ENCODE measurements at regions not wholly inside any gene's neighbourhood (a gene's known extent, or its start where the extent isn't known, plus 50 kb on each side); places are given as distances from the start of the nearest gene placed in this dataset.
"Not testable (repeated sequence)": the region's sequence is repeated elsewhere in the genome, so short reads cannot be mapped to it uniquely, and the experiment has no call there.

DNA sequence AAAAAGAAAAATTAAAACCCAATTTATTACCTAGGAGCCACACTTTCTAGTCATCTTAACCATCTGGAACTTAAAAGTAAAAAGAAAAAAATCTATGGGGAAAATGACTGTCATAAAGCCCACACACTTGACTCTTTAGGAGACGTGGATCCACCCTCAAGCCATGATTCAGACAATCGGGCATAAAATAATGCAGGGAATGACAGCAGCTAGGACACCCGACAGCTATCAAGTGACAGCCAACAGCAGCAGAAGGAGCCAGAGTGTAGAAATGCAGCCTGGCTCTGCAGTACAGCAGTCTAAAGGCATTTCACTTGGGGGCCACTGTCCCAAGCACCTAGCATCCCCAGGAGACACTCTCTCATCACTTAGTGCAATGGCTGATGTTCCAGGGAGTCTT is 226.9 kb downstream of the CAAP1 start:
- Mint-ChIP-seq H3K27me3 (ENCODE audit: low read depth) (no peaks in the 10 kb centered on the region), H3K4me1 (ENCODE audit: low read depth) (no peaks in the 10 kb centered on the region), H3K36me3 (ENCODE audit: insufficient read depth) (no peaks in the 10 kb centered on the region), H3K9me3 (no peaks in the 10 kb centered on the region), H3K4me3 (no peak overlapping the region)
- DNase-seq (no peak), ATAC-seq (no peak)

DNA sequence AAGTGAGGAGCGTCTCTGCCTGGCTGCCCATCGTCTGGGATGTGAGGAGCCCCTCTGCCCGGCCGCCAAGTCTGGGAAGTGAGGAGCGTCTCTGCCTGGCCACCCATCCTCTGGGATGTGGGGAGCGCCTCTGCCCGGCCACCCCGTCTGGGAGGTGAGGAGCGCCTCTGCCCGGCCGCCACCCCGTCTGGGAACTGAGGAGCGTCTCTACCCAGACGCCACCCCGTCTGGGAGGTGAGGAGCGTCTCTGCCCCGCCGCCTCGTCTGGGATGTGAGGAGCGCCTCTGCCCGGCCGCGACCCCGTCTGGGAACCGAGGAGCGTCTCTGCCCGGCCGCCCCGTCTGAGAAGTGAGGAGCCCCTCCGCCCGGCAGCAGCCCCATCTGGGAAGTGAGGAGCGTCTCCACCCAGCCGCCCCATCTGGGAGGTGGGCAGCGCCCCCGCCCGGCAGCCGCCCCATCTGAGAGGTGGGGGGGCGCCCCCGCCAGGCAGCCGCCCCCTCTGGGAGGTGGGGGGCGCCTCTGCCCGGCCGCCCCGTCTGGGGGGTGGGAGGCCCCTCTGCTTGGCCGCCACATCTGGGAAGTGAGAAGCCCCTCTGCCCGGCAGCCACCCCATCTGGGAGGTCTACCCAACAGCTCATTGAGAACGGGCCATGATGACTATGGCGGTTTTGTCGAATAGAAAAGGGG is 228.4 kb downstream of the CAAP1 start:
- ATAC-seq, result not testable (repeated sequence)

DNA sequence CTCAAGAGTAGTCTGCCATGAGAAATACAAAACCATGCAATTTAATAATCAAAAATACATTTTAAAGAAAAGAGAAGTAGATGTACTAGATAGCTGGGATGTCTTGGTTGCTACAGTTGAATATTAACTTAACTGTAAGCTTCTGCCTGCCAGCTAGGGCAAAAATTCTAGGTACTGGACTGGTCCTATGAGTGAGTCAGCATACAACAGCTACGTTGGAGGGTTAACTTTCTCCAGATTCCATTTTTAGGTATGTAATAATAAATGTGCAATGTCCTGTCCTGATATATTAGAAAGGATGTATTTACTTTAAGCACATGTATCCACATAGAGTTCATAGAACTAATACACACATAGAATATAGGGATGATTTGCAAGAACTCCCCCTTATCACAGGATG is 230.1 kb downstream of the CAAP1 start:
- Mint-ChIP-seq H3K4me1 (ENCODE audit: low read depth) (no peaks in the 10 kb centered on the region), H3K27me3 (ENCODE audit: low read depth) (no peaks in the 10 kb centered on the region), H3K36me3 (ENCODE audit: insufficient read depth) (no peaks in the 10 kb centered on the region), H3K9me3 (no peaks in the 10 kb centered on the region), H3K4me3 (no peak overlapping the region)
- DNase-seq (no peak), ATAC-seq (no peak)

More for the DNA sequence above, 228.4 kb downstream of the CAAP1 start:
- H3K27me3 Mint-ChIP-seq (ENCODE audit: low read depth); H3K4me1 Mint-ChIP-seq (ENCODE audit: low read depth); H3K36me3 Mint-ChIP-seq (ENCODE audit: insufficient read depth); H3K9me3 Mint-ChIP-seq; DNase-seq; H3K4me3 Mint-ChIP-seq: not testable (repeated sequence)

DNA sequence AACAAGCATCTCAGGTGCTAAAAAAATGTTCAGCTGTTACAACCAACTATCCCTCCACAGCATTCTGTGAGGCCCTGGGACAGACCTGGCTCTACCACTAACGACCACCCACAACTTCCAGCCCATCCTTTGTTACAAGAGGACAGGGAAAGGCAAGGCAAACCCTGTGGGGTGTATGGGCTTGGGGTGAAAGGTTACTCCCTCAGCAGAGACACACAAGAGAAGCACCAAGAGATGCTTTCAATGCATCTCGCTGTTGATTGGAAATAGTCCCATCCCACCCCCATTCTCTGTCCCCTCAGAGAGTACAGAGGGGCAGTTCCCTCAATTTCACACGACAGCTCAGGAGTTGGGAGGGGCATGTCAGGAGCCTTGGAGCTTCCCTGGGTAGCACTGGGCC is 234.1 kb downstream of the CAAP1 start:
- Mint-ChIP-seq H3K9me3 (no peaks in the 10 kb centered on the region), H3K4me1 (ENCODE audit: low read depth) (no peaks in the 10 kb centered on the region), H3K4me3 (no peak overlapping the region), H3K27me3 (ENCODE audit: low read depth) (peaks cover 2% of the 10 kb centered on the region), H3K36me3 (ENCODE audit: insufficient read depth) (no peaks in the 10 kb centered on the region)
- no peak for ATAC-seq
- DNase-seq, result no peak

DNA sequence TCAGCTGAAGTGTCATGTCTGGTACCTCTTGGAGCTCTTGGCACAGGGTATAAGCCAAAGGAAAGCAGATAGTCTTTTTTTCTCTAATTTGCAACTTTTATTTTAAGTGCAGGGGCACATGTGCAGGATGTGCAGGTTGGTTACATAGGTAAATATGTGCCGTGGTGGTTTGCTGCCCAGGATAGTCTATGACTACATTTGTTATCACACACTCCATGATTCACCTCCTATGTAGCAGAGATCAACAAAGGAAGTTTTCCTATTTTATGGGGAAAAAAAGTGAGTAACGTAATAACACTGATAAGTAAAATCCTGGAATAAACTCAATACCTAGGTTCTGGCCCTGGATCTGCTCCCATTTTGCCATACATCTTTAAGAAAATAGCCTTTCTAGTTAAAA is 234.6 kb downstream of the CAAP1 start:
- ATAC-seq (no peak), DNase-seq (no peak)
- H3K4me3 Mint-ChIP-seq, result no peak overlapping the region
- peaks cover 2% of the 10 kb centered on the region for H3K27me3 Mint-ChIP-seq (ENCODE audit: low read depth)
- H3K4me1 Mint-ChIP-seq (ENCODE audit: low read depth), result no peaks in the 10 kb centered on the region
- no peaks in the 10 kb centered on the region for H3K9me3 Mint-ChIP-seq
- H3K36me3 Mint-ChIP-seq (ENCODE audit: insufficient read depth), result no peaks in the 10 kb centered on the region

DNA sequence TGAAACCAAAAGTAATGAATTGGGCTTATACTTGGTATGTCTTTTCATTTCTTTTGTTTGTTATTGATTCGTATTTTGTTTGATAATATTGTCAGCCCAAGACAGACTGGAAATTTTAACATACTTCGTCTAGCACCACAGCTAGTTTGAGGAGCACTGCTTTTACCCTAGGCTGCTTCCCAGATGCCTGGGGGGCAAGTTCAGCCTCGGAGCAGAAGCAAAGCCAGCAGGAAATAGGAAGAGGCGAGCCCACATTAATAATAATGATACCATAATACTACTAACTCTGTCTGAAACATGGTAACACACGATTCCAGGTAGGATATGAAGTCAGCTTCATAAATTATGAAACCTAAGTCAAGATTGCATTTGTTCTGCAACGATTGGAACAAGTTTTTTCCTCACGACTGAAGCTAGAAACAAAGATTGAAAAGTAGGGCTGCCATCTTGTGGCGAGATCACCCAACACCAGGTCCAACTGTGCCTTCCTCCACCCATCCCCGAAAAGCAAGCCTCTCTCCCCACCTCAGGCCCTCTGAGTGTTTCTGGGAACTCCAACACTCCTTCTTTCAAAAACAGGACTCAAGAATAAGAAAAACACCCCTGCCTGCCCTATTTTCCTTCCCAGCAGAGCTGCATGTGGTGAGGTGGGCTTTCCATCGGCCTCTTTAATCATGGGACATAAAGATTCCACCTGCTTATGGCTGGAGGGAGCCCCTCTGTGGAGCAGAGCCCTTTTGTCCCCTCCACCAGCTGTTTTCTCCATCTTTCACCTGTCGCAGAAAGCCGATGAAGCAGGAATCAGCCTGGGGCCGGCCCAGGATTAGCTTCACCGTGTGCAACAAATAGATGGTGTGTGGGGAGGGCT is 236.4 kb downstream of the CAAP1 start:
- ATAC-seq (no peak), DNase-seq (no peak)
- Mint-ChIP-seq H3K36me3 (ENCODE audit: insufficient read depth) (no peaks in the 10 kb centered on the region), H3K4me1 (ENCODE audit: low read depth) (no peaks in the 10 kb centered on the region), H3K9me3 (no peaks in the 10 kb centered on the region), H3K4me3 (no peak overlapping the region), H3K27me3 (ENCODE audit: low read depth) (peaks cover 2% of the 10 kb centered on the region)

DNA sequence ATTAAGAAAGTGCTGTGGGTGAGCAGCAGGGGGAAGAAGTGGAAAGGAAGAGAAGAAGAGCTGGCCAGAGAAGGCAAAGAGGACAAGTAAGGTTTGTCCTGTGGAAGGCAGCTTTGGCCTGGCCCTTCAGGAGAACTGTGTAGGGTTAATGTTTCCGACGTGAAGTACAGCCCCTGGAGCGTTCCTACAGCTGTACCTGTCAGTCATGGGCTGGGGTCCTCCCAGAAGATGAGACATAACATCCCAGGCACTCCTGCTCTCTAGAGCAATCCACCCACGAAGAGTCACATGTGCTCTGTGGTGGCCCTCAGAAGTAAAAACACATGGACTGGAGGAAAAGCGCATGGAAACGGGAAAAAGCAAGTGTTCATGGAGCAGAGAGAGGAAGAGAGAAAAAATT is 237.4 kb downstream of the CAAP1 start:
- no peak for ATAC-seq
- Mint-ChIP-seq H3K4me3 (no peak overlapping the region), H3K9me3 (no peaks in the 10 kb centered on the region), H3K36me3 (ENCODE audit: insufficient read depth) (no peaks in the 10 kb centered on the region), H3K27me3 (ENCODE audit: low read depth) (peaks cover 2% of the 10 kb centered on the region), H3K4me1 (ENCODE audit: low read depth) (no peaks in the 10 kb centered on the region)
- no peak for DNase-seq

DNA sequence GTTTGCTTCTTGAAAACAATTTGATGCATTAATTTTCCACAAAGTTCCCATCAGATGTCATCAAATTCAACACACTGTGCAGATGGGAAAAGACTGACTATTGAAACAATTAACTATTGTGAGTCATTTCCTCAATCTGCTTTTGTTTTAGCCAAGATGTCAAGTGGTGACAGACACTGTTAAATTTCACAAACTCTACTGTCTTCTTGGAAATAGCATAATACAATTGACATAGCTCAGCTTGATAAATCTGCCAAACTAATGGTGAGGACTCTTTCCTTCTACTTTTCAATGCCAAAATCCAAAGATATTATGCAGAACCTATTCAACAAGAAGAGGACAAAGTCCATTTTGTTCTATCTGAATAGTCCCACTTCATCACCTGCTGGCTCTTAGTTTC is 242.3 kb downstream of the CAAP1 start:
- DNase-seq, result no peak
- Mint-ChIP-seq H3K4me3 (no peak overlapping the region), H3K27me3 (ENCODE audit: low read depth) (peaks cover 2% of the 10 kb centered on the region), H3K36me3 (ENCODE audit: insufficient read depth) (no peaks in the 10 kb centered on the region), H3K4me1 (ENCODE audit: low read depth) (no peaks in the 10 kb centered on the region), H3K9me3 (no peaks in the 10 kb centered on the region)
- no peak for ATAC-seq

DNA sequence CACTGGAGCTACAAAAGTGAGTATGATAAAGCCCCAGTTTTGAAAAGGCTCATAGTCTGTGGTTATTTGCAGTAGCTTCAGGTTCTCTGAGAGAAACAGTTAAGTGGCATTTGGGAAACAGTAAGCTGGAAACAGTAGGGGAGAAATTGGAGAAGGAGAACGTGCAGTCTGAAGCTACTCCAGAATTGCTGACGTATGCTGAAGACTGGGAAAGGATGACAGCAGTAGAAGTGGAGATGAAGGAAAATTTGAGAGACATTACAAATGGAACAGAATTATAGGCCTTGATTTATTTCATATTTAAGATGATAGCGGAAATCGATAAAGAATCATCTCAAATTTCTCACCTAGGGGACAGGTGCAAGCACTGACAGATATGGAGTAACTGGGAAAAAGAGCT is 248.8 kb downstream of the CAAP1 start:
- DNase-seq (no peak), ATAC-seq (no peak)
- Mint-ChIP-seq H3K9me3 (no peaks in the 10 kb centered on the region), H3K4me1 (ENCODE audit: low read depth) (no peaks in the 10 kb centered on the region), H3K27me3 (ENCODE audit: low read depth) (no peaks in the 10 kb centered on the region), H3K4me3 (no peak overlapping the region), H3K36me3 (ENCODE audit: insufficient read depth) (no peaks in the 10 kb centered on the region)

DNA sequence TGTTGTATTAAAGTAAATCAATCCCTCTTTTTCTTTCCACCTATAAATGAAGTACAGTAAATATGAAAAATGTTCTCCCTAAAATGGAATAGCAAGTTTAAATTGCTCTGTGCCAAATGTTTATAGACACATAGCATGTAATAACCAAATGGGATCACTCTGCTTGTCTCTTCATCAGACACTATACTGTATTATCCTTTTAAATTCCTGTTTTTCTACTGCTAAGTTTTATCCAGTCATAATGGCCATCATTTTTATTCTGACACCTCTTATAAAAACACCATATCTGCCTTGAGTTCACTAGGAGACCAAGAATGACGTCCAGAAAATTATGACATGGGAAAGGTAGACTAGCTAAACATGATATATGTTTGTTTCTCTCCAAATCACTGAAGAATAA is 252.8 kb downstream of the CAAP1 start:
- no peaks in the 10 kb centered on the region for H3K36me3 Mint-ChIP-seq (ENCODE audit: insufficient read depth)
- ATAC-seq (no peak), DNase-seq (no peak)
- no peaks in the 10 kb centered on the region for H3K27me3 Mint-ChIP-seq (ENCODE audit: low read depth)
- no peaks in the 10 kb centered on the region for H3K9me3 Mint-ChIP-seq
- H3K4me1 Mint-ChIP-seq (ENCODE audit: low read depth), result no peaks in the 10 kb centered on the region
- no peak overlapping the region for H3K4me3 Mint-ChIP-seq

DNA sequence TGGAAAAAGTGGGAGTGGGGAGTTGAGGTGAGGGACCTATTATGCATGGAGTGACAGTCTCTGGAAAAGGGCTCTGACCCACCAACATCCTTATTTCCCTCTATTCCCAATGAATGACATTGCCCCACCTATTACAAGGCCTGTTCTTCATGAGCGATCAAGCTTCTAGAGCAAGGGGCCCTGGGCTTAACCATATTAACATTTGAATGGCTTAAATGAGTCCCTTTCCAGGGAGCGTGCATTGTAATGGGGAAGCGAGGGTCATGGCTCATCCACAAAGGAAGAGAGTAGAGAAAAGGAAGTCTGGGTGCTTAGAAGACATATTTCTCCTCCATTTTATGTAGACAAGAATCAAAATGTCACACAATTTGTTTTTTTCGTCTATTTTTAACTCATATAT is 255.5 kb downstream of the CAAP1 start:
- DNase-seq (no peak), ATAC-seq (no peak)
- Mint-ChIP-seq H3K36me3 (ENCODE audit: insufficient read depth) (no peaks in the 10 kb centered on the region), H3K27me3 (ENCODE audit: low read depth) (no peaks in the 10 kb centered on the region), H3K4me3 (no peak overlapping the region), H3K4me1 (ENCODE audit: low read depth) (no peaks in the 10 kb centered on the region), H3K9me3 (no peaks in the 10 kb centered on the region)

DNA sequence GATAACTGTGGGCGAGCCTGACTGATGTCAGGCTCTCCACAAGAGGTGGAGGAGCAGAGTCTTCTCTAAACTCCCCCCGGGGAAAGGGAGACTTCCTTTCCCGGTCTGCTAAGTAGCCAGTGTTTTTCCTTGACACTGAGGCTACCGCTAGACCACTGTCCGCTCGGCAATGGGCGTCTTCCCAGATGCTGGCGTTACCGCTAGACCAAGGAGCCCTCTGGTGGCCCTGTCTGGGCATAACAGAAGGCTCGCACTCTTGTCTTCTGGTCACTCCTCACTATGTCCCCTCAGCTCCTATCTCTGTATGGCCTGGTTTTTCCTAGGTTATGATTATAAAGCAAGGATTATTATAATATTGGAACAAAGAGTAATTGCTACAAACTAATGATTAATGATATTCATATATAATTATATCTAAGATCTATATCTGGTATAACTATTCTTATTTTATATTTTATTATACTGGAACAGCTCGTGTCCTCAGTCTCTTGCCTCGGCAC is 278.7 kb downstream of the CAAP1 start:
- H3K36me3 Mint-ChIP-seq (ENCODE audit: insufficient read depth); ATAC-seq; H3K27me3 Mint-ChIP-seq (ENCODE audit: low read depth); H3K4me3 Mint-ChIP-seq; H3K4me1 Mint-ChIP-seq (ENCODE audit: low read depth); H3K9me3 Mint-ChIP-seq; DNase-seq: not testable (repeated sequence)

DNA sequence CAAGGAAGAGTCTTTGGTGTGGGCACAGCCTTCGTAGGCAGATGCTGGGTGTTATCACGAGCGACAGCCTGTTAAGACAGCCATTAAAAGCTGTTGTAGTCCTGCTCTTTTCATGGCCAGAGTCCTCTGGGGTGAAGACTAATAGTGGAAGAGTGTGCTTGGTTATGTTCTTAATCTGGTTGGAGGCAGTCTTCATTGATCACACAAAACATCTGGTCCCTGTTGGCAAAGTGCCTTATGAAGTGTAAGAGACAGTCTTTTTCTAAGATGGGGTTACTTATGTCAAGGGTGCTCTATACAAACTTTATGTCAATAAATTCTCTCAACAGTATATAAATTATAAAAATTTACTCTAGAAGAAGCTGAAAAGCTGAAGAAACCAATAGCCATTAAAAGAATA is 280.4 kb downstream of the CAAP1 start:
- Mint-ChIP-seq H3K9me3 (no peaks in the 10 kb centered on the region), H3K36me3 (ENCODE audit: insufficient read depth) (no peaks in the 10 kb centered on the region), H3K4me3 (no peak overlapping the region), H3K27me3 (ENCODE audit: low read depth) (no peaks in the 10 kb centered on the region), H3K4me1 (ENCODE audit: low read depth) (no peaks in the 10 kb centered on the region)
- no peak for DNase-seq
- ATAC-seq, result no peak

DNA sequence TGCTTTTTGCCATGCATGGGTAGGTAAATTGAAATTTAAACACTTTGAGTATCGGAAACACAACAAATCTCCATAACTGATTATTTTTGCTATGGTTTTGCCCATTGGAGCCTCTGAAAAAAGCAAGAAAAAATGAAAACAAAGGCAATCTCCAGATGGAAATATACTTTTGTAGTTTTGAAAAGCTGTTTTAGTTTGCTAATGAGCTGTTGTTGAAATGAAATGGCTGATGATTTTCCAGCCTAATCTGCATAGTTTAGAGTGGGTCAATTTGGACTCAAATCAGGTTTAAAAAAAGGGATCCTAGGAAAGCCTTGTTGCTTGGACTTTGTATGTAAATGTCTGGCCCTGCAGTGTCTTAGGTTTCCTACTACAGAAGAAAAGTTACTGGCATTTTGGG is 285.8 kb downstream of the CAAP1 start:
- no peaks in the 10 kb centered on the region for H3K4me1 Mint-ChIP-seq (ENCODE audit: low read depth)
- H3K4me3 Mint-ChIP-seq, result no peak overlapping the region
- H3K27me3 Mint-ChIP-seq (ENCODE audit: low read depth), result no peaks in the 10 kb centered on the region
- H3K9me3 Mint-ChIP-seq, result no peaks in the 10 kb centered on the region
- no peaks in the 10 kb centered on the region for H3K36me3 Mint-ChIP-seq (ENCODE audit: insufficient read depth)
- DNase-seq, result no peak
- ATAC-seq, result no peak

DNA sequence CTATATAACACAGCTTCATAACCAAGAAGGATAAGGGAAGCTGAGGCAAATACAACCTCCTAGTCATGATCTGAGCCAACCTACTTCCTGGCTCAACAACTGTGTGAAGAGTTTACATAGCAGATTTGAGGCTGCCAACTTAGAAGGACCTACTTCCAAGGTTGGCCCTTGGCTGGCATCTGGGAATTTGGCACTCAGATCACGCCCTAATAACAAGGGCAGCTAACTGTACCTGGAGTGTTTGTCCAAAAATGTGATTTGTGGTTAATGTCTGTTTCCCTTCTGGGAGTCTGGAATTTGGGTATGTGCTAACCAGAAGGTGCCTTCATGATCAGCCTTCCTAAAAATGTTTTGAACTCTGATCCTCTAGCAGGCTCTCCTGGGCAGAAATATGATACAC is 287.2 kb downstream of the CAAP1 start:
- Mint-ChIP-seq H3K9me3 (peaks cover 3% of the 10 kb centered on the region), H3K36me3 (ENCODE audit: insufficient read depth) (no peaks in the 10 kb centered on the region), H3K27me3 (ENCODE audit: low read depth) (no peaks in the 10 kb centered on the region), H3K4me3 (no peak overlapping the region), H3K4me1 (ENCODE audit: low read depth) (no peaks in the 10 kb centered on the region)
- DNase-seq, result no peak
- no peak for ATAC-seq

Measured in activated T-cell treated with anti-CD3 and anti-CD28 coated beads, Interleukin-2, amount 50 U/mL, for 4 hours (primary cell).